GM18520 (cell line): ENCODE measurements at regions not wholly inside any gene's neighbourhood (a gene's known extent, or its start where the extent isn't known, plus 50 kb on each side); places are given as distances from the start of the nearest gene placed in this dataset.

ENCODE experiments used
- ATAC-seq: cut with Tn5 transposase; IDR thresholded peaks from one replicate; pipeline ENCODE4 v1.9.1; 2021; ENCODE audit not compliant: unreplicated experiment

DNA sequence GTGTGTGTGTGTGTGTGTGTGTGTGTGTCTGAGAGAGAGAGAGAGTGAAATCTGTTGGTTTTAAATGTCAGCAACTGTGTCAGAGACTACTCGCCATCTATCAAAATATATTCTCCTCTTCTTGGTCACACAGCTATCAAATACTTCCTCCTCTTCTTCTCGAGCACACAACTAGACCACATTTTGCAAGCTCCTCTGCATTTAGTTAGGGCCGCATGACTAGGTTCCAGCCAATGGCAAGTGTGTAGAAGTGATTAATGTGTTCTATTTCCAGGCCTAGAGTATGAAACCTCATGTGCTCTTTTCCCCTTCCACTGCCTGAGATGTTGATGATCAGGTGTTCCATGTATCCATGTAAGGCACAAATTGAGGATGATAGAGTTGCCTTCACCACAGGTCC lies 278.5 kb upstream of the MARCKS start:
- ATAC-seq: no peak

DNA sequence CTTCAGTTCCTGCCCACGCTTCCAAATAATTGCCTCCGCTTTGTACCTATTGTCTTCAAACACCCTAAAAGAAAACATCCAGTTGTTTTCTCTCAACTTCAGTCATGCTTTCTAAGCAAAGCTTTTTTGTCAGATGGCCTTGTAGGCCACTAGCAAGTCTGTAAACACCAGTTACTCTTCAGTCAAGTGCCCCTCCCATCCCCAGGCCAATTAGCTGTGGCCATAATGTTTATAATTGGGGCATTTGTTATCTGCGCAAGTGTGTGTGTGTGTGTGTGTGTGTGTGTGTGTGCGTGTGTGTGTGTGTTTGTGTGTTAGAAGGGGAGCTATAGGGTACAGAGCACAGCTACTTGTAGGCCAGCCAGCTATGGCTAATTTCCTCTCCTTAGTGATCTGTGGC lies 272.4 kb upstream of the MARCKS start:
- no peak for ATAC-seq

DNA sequence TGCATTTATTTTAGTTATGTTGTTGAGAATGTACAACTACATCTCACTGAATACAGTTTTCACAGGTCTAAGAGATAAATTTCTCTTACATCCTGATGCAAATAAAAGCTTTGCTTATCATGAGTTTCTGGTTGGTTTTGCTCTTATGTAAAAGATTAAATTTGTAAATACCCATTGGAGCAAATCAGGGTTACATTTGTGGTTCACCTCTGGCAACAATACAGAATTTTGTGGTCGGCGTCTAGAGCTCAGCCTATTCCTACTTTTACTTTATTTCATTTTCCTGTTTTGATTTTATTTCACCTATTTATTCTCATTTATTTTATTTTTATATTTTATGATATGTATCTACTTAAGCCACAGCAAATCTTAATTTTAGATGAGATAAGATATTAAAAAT lies 271.9 kb upstream of the MARCKS start:
- ATAC-seq: no peak

DNA sequence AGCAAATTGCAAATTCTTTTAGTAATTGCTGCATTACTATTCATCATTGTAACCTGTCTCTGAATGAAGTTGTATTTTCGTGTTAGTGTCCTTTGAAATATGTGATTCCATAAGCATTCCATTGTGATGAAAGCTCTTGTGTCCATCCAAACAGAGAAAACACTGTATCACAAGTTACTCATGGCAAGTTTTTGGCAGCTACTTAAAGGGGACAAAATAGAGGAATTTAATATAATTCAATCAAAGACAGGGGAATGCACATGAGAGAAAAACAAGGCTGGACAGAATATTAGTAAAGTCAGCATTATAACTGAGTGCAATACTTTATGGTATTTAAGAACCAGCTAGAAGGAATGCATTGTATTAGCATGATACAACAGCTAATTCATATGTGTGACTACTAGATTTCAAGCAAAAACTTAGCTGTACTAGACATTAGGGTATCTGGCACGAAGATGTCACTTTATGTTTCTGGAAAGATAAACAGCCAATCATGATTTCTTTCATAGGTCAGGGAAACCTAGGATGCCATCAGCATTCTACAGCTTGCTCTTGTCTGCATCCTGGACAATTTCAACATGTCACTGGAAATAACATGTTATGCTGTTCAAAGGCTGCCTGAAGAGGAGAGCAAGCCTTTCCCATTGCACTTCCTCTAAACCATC lies 270.6 kb upstream of the MARCKS start:
- ATAC-seq: no peak

DNA sequence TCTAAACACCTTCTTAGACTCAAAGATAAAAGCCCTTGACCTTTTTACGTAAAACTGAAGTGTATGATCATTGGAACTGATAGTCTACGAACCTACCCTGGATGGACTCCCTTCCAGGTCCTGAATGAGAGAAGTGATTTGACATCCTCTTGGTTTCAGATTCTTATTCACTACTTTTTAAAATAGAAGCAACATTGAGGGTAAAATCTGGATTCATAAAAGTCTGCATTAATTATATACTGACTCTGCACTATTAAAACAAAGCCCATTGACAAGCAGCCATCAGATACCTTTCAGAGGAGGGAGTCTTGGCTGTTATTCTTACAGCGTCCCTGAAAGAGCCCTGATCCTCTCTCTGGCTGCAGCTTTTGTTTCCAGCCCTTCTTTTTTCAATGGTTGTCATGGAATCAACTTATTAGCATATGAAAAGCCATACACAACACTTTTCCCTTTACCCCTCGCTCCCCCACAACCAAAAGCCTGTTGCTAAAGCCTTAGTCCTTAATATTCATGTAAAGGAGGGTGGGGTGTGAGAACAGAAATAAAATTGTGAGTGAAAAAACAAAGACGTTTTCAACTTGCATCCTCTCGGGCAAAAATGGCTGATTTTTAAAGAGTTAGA lies 270.0 kb upstream of the MARCKS start:
- no peak for ATAC-seq

DNA sequence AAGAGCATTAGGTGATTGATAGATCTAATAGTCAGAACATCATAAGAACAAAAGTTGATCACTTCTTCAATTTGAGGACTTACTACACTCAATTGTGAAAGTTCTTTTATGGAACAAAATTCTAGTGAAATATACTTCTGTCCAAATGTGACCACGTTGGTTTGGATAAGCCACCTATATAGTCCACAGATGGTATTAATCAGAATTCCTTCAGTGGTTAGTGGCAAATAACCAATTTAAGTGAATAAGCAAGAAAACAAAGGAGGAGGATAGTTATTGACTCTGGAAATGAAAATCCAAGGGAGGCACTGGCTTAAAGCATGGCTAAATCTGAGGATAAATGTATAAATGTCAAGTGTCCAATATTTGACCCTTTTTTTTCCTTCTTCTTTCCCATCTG lies 268.5 kb upstream of the MARCKS start:
- no peak for ATAC-seq

DNA sequence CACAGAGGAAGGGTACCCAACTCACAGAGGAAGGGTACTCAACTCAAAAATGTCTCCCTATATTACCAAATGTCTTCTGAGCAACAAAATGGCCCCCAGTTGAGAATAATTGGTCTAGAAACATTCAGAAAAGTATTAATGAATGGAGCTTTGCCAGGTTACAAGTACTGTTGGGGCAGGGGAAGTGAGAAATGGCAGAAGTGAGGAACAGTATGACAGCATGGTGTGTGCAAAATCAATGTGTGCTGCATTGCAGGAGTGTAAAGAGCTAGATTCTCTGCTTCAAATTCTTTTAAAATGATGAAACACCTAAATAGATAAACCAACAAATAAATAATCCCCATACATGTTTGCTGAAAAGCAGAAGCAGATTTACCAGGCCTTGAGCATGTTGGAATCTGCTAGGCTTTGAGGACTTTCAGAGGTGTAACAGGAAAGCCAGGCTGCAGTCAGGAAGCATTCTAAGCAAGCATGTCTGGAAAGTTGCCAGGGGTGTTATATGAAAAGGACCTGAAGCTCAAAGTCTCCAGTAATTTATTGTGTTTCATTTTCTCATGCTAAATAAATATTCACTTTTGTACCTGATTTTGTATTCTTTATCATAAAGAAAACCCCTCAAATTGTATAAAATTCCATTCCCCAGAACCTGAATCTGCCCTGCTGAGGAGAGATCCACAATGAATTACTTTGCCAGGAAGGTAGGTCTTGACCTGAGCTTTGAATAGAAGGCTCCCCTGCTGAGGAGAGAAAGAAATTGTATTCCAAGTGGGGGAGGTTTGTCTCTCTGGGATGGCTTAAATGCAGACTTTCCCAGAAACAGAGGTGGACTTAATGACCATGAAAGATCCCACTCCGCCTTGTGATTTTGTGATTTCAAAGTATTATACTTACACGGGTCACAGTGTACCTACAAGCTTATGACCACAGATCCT lies 265.0 kb upstream of the MARCKS start:
- no peak for ATAC-seq

DNA sequence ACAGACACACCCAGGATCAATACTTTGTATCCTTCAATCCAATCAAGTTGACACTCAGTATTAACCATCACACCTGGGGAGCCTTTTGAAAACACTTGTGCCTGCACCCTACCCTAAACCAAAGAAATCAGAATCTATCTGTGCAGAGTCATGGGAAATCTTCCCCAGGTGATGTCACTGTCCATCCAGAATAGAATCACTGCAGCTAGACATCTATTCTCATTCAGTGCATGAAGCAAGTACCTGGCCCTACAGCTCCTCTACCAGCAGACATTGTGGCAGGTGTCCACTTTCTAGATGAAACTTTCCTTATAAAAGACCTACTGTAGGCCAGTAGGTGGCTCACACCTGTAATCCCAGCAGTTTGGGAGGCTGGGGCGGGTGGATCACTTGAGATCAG lies 262.4 kb upstream of the MARCKS start:
- no peak for ATAC-seq

DNA sequence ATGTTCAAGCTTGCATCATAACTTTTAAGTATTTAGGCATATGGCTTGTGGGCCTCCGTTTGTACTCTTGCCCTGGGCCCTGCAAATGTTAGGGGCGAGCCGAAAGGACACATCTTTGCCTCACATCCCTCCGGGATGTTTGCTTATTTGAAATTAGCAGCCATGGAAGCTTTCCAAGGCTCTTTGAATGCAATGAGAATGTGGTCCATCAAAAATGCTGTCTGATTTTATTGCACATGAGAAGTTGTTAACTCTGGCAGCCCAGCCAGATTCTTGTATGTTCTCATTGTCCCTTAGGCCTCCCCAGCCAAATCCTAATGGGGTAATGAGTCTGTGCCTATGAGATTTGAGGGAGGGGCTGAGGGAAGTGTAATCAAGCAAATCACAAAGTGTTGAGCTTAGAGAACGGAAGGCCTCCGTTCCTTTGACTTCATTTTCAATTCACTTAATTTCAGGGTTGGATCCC lies 261.2 kb upstream of the MARCKS start:
- no peak for ATAC-seq

DNA sequence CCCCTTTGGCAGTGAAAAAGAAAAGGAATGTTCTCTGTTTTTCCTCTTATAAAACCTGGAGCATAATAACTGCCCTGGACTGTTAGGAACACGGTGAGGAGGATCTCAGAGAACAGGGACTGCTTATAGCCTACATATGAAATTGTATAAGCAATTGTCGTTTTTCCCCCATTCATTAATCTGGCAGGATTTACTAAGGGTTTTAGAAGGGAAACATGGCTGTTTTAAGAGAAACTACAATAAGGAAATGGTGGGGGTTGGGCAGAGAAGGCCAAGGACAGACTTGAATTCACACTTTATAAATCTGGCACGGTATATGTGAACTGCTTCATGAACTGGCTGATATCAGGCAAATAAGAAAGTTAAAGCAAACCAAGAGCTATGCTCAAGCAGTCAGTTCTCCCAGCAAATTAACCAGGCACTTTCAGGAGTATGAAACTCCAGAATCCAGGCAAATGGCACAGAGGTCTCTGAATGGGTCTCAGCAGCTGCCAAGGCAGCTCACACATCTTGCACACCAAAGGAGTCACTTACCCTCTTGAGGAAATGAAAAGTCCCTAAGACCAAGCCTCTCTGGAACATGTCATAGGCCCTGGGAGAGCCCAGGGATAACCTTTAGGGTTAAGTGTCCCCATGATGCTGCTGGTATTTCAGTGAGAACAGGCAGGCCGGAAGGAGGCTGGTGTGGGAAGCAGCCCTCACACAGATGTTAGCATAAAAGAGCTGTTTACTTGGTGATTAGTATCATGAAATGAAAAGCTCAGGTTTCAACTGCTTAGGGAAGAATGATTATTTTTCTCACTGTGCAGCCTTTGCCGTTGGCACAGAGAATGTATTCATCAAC lies 260.5 kb upstream of the MARCKS start:
- peak; percentile 19 for ATAC-seq

DNA sequence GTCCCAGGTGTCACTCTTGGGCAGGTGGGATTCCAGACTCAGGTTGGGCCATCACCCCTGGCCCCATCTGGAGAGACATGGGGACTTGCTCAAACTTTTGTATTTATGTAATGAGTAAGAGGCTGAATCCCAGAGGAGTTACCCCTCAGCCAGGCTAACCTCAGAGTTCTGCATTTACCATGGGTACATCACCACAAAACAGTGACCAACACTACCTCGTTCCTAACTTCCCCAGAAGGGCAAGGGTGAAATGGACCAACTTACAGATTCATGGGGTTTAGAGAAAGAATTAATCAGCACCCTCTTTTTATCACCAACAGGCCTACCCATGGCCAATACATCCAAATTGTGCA lies 259.9 kb upstream of the MARCKS start:
- peak; percentile 52 for ATAC-seq

DNA sequence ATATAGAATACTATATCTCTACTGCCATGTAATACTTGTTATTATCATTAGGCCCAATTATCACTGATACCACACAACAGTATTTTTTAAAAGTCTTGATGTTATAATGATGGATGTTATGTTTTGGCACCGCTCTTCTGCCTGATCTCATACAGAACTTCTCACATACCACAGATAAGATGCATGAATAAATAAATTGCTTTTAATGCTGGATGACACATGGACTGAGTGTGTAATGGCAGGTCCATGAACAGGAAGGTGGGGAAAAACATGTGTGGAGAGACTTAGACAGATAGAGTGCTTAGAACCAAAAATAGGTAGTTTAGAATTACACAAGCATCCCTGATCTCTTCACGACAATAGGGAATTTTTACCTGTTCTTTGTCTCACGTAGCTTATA lies 258.4 kb upstream of the MARCKS start:
- ATAC-seq: no peak

DNA sequence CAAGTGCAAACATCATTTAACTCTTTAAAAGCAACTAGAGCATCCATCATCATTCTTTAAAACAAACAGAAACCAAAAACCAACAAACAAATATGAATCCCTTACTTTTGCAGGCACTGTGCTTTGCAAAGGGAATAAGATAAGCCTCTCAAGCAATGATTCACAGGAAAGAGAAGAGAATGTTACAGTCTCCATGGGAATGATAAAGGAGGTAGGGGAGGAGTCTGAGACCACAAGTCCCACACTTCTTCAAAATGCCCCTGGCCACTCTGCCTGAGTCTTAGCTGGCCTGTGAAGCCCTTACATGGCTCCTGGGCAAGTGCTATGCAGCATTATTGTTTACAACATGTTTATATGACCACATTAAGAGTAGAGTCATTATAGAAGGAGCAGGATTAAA lies 257.7 kb upstream of the MARCKS start:
- ATAC-seq: no peak

DNA sequence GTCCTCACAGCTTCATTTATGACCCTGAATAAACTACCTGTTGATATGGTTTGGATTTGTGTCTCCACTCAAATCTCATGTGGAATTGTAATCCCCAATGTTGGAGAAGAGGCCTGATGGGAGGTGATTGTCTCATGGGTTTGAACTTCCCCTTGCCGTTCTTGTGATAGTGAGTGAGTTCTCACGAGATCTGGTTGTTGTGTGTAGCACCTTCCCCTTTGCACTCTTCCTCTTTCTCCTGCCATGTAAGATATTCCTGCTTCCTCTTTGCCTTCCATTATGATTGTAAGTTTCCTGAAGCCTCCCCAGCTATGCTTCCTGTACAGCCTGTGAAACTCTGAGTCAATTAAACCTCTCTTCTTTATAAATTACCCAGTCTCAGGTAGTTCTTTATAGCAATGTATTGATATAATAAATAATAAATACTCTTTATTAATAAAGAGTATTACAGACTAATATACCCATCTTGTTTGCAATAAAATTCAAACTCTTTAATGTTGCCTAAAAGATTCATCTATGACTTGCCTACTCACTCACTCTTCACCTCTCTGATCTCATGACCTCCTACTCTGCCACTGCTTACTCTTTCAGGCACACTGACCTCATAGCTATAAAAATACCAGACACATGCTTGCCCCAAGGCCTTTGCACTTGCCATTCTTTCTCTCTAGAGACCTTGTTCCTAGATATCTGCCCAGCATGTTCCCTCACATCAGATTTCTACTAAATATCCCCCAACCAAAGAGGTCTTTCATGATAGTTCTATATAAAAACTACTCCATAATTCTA lies 256.4 kb upstream of the MARCKS start:
- ATAC-seq: no peak

DNA sequence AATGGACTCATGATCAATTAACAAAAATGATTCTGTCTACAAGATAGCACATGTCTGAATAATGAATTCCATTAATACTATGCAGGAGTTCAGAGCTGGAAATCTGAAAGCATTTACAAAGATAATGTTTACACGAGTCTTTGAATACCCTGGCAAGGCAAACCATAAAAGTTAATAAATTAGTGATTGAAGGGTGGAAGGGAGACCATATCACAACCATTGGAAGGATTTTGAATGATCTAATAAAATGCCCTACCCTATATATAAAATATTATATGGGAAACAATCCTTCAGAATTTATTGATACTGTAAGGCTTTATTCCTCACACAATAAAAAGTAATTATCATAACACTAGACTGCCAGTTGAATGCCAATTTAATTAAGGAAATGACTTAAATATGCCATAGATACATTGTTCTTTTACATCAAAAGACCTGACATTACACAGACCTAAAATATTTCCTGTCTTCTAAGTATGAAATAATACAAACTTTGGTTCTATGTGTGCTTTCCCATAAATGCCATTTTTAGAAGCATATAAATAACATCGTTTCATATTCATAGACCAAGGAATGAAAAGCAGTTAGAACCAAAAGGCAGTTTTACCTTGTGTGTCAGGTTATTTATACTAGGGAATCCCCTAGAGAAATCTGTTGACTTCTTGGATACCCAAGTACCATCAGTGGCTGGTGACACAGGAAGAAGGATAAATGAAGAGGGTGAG lies 249.2 kb upstream of the MARCKS start:
- no peak for ATAC-seq

DNA sequence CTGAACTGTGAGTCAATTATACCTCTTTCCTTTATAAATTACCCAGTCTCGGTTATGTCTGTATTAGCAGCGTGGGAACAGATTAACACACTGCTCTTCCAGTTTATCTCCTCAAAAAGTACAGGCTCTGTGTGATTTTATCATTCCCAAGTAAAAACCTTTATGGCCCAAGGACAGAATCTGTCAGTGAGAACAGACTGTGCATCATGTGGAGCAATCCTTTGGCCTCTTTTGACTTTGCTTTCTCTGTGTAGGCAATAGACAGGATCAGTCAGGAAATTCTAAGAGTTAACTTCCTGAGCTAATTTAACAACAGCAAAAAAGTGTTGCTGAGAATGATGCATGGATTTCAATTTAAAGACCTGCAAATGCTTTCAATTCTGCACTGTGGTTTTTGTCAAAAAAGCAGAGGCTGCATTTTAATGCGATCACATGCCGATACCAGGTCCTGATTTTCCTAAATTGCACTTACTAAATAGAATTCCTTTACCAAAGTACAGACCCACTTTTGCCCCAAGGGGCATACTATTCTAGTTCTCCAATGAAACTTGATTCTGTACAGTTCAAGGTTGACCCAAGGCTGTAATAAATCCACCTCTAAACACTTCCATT lies 246.7 kb upstream of the MARCKS start:
- no peak for ATAC-seq

DNA sequence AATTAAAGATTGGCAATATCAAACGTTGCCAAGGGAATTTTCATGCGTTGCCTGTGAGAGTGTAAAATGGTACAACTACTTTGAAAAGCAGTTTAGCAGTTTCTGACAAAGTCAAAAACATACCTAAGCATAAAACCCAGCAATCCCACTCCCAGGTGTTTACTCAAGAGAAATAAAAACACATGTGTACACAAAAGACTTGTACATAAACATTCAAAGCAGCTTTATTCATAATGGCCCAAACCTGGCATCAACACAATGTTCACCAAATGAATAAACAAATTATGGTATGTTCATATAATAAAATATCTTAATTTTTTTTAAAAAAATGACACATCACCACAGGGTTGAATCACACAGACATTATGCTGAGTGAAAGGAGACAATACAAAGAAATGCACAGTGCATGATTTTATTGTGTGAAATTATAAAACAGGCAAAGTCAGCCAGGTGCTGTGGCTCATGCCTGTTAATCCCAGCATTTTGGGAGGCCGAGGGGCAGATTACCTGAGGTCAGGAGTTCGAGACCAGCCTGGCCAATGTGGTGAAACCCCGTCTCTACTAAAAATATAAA lies 240.4 kb upstream of the MARCKS start:
- ATAC-seq: no peak

DNA sequence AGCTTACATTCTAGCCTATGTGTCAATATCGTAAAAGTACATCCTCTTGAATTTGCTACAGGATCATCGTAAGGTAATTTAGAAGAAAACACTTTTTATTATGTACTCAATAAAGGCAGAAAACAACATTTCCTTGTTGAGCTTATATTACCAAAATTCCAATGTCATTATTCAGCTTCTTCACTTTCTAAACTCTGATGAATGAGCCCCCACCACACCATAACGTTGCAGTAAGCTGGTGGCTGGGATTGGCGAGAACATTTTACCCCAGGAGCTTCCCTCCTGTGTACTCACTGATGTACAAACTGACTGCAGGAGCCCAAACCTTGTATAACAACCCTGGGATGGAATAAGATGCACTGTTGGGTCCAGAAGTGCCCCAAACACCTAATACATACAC lies 238.1 kb upstream of the MARCKS start:
- ATAC-seq: no peak

DNA sequence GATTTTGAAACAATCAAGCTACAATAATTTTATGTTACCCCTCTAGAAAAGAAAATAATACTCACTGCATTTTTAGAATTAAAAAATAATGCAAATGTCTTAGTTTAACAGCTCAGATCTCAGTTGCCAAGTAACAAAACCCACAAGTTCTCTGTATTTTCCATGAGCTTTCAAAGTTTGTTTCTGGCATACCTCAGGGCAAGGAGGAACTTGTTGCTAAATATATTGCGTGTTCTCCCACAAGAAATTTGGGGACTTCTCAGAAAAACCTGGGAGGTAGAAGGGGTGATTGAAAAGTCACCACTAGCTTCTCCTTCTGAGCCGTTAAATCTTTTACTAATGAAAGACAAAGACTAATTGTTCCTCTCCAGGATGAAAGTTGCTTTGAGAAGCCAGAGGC lies 236.8 kb upstream of the MARCKS start:
- no peak for ATAC-seq
